ENCODE measurements at regions not wholly inside any gene's neighbourhood (a gene's known extent, or its start where the extent isn't known, plus 50 kb on each side); places are given as distances from the start of the nearest gene placed in this dataset.
"Not testable (repeated sequence)": the region's sequence is repeated elsewhere in the genome, so short reads cannot be mapped to it uniquely, and the experiment has no call there.

DNA sequence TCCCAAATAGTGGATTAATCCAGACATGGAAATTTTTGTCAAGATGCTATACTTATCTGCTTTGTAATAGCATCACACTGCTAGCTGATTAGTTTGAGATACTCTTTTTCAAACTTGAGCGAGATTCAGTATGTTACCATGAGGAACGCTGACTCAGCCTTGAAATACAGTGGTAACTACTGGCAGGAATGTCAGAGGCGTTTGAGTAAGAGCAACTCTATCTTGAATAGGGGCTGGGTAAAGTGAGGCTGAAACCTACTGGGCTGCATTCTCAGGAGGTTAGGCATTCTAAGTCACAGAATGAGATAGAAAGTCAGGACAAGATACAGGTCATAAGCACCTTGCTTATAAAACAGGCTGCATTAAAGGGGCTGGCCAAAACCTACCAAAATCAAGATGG, 2519.6 kb downstream of the ARAP2 start:
- POLR2A ChIA-PET, result no interaction called here
- CTCF ChIA-PET, result no interaction called here
- TF ChIP-seq, protein P1, sequence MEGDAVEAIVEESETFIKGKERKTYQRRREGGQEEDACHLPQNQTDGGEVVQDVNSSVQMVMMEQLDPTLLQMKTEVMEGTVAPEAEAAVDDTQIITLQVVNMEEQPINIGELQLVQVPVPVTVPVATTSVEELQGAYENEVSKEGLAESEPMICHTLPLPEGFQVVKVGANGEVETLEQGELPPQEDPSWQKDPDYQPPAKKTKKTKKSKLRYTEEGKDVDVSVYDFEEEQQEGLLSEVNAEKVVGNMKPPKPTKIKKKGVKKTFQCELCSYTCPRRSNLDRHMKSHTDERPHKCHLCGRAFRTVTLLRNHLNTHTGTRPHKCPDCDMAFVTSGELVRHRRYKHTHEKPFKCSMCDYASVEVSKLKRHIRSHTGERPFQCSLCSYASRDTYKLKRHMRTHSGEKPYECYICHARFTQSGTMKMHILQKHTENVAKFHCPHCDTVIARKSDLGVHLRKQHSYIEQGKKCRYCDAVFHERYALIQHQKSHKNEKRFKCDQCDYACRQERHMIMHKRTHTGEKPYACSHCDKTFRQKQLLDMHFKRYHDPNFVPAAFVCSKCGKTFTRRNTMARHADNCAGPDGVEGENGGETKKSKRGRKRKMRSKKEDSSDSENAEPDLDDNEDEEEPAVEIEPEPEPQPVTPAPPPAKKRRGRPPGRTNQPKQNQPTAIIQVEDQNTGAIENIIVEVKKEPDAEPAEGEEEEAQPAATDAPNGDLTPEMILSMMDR (IDR thresholded peaks at IDR 0.05; ENCODE audit: control extremely low read depth, extremely low read depth, low read depth, missing control alignments), result no peak
- DNase-seq (ENCODE audit: extremely low spot score), result no peak

DNA sequence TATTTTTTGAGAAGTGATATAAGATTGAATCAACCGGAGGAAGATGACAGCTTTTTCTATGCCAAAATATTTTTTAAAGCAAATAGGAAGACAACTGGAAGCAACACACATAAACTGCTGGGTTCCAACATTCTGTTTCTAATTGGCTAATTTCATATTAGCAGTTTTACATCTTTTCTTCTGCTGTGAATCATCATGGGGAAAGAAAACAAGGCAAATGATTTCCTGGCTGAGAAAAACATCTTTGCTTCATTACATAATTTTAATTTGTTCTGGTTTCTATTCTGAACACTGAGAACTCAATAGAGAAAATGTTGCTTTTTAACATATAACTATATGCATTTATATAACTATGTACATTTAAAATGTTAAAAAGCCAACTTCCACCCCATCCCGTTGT, 2518.5 kb downstream of the ARAP2 start:
- CTCF ChIA-PET, result interaction anchor here (1.0 kb wide), 1 partner anchor 9 kb away, joined by 3 read pairs; no protein-coding TSS in a partner anchor
- POLR2A ChIA-PET, result no interaction called here
- TF ChIP-seq, protein P1 (IDR thresholded peaks at IDR 0.05; ENCODE audit: control extremely low read depth, extremely low read depth, low read depth, missing control alignments), result no peak

DNA sequence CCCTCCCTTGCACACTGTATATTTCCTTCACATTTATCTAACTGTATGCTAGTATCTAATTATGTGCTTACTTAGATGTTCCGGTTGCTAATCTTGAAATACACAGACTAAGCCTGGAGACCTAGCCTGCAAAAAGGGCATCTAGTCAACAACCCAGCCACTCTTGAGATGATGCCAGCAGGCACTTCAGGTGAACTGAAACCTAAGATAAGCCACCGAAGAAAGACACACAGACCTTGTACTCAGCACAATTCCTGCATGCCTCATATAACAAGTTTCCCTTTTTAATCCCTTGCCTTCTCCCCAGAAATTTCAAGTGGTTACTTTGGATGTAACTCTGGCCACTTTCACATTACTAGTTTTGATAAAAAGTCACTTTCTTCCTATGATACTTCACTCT, 2506.6 kb downstream of the ARAP2 start:
- ChIA-PET CTCF (no interaction called here), POLR2A (no interaction called here)
- no peak for DNase-seq (ENCODE audit: extremely low spot score)
- TF ChIP-seq, protein P1 (IDR thresholded peaks at IDR 0.05; ENCODE audit: control extremely low read depth, extremely low read depth, low read depth, missing control alignments), result no peak

More for the DNA sequence above, 2518.5 kb downstream of the ARAP2 start:
- no peak for DNase-seq (ENCODE audit: extremely low spot score)

- ChIA-PET POLR2A (no interaction called here), CTCF (no interaction called here)
- no peak for DNase-seq (ENCODE audit: extremely low spot score)
- TF ChIP-seq, protein P1 (IDR thresholded peaks at IDR 0.05; ENCODE audit: control extremely low read depth, extremely low read depth, low read depth, missing control alignments), result no peak
These were observed 2504.3 kb downstream of the ARAP2 start for GRCh38 chr4:33739884-33740632.

DNA sequence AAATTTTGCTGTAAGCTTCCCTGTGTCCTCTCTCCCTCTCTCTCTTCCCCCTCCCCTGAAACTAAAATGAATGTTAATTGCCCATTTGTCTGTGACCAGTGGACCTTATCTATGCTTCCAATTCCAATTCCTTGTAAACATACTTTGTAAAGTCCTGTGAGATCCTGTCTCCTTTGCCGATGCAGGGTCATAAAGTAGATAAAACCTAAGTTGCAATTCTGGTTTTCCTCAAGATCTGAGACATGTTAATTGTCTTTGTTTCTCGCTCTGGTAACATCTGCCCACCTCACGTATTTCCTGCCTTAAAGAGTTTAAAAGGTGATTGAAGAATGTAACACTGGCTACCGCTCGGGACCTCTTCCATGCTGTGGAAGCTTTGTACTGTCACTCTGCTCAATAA, 2503.4 kb downstream of the ARAP2 start:
- DNase-seq (ENCODE audit: extremely low spot score); POLR2A ChIA-PET; CTCF ChIA-PET: not testable (repeated sequence)

DNA sequence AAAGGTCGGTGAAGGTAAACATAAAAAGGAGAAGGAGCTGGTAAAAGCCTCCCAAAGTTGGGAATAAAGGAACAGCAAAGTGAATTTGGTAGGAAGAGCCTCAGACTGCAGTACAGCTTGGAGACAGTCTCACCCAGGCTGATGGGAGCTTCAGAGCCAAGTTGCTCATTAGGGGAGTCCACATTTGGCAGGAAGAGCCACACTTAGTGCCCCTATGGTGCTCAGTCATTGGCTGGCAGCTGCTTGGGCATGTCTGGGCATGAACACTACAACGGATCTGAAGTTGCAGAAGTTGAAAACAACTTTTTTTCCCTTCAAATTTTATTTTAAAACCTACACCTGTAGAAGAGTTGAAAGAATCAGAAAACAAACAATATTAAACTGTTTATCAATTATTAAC, 2497.3 kb downstream of the ARAP2 start:
- TF ChIP-seq, protein P1 (IDR thresholded peaks at IDR 0.05; ENCODE audit: control extremely low read depth, extremely low read depth, low read depth, missing control alignments), result no peak
- POLR2A ChIA-PET, result no interaction called here
- DNase-seq (ENCODE audit: extremely low spot score), result no peak
- CTCF ChIA-PET, result no interaction called here

DNA sequence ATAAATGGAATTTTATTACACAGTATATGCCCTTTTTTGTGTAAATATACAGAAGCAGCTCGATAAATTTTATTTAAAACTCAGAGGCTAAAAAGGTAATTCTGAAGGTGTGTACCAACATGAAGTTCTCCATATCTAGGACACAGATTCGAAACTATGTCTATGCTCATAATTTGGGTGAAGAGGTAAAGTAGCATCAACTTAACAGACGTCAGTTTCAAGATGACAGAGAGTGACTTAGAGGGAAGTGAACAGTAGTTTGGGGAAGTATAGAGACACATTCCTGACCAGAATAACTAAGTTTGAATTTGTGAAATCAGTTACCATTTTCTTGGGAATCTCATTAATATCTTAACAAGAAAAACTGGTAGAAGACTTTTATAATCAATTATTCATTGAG, 2493.3 kb downstream of the ARAP2 start:
- DNase-seq (ENCODE audit: extremely low spot score), result no peak
- CTCF ChIA-PET, result interaction anchor here (1.5 kb wide), 1 partner anchor 19 kb away, joined by 3 read pairs; no protein-coding TSS in a partner anchor
- TF ChIP-seq, protein P1 (IDR thresholded peaks at IDR 0.05; ENCODE audit: control extremely low read depth, extremely low read depth, low read depth, missing control alignments), result no peak
- POLR2A ChIA-PET, result no interaction called here
